Ectodermal cell (in vitro differentiated cells): ENCODE measurements at regions not wholly inside any gene's neighbourhood (a gene's known extent, or its start where the extent isn't known, plus 50 kb on each side); places are given as distances from the start of the nearest gene placed in this dataset.

Experiments
- H3K27ac ChIP-seq: 2 replicates; pipeline ENCODE4 v1.7.0; 2013; ENCODE audit warnings: mild to moderate bottlenecking, low read depth, low read length; ENCODE audit not compliant: insufficient read depth, poor library complexity, severe bottlenecking
- H3K27me3 ChIP-seq: 2 replicates; pipeline ENCODE4 v1.7.0; 2013; ENCODE audit warnings: mild to moderate bottlenecking, low read length; ENCODE audit not compliant: insufficient read depth, control insufficient read depth, poor library complexity, severe bottlenecking
- H3K36me3 ChIP-seq: one replicate; pipeline ENCODE4 v1.7.0; 2013; ENCODE audit warnings: low read length; ENCODE audit not compliant: control insufficient read depth, insufficient read depth
- H3K4me1 ChIP-seq: one replicate; pipeline ENCODE4 v1.7.0; 2013; ENCODE audit warnings: low read length; ENCODE audit not compliant: control insufficient read depth, insufficient read depth
- H3K4me3 ChIP-seq: 2 replicates; pipeline ENCODE4 v1.7.0; 2013; ENCODE audit warnings: low read depth, low read length, control low read depth; ENCODE audit not compliant: insufficient read depth
- H3K9me3 ChIP-seq: 2 replicates; pipeline ENCODE4 v1.7.0; 2013; ENCODE audit warnings: mild to moderate bottlenecking, low read length, moderate library complexity; ENCODE audit not compliant: control insufficient read depth
- WGBS, 2 experiments: methylation state at CpG; one replicate each; pipeline ENCODE4 v1.1.7; 2013; ENCODE audit warnings: missing lambda C conversion rate in 2 of 2; 5-methylcytosine and 5-hydroxymethylcytosine counted together

GRCh38 chr17:31674305-31674704, 184.7 kb downstream of the COPRS start:
- H3K4me3 ChIP-seq = no peak overlapping the region

GRCh38 chr17:31673076-31673475, 186.0 kb downstream of the COPRS start:
- no peaks in the 10 kb centered on the region for H3K9me3 ChIP-seq
- H3K27me3 ChIP-seq = no peaks in the 10 kb centered on the region
- no peak overlapping the region for H3K4me3 ChIP-seq
- WGBS, 2 experiments = 81 to 89% methylated on average over 8 of the region's 8 CpGs
- H3K4me1 ChIP-seq = no peaks in the 10 kb centered on the region
- H3K36me3 ChIP-seq = no peaks in the 10 kb centered on the region
- no peak overlapping the region for H3K27ac ChIP-seq

More at GRCh38 chr17:31674305-31674704, 184.7 kb downstream of the COPRS start:
- no peaks in the 10 kb centered on the region for H3K9me3 ChIP-seq
- no peaks in the 10 kb centered on the region for H3K36me3 ChIP-seq
- WGBS, 2 experiments = 93% methylated on average over 8 of the region's 8 CpGs
- H3K27me3 ChIP-seq = no peaks in the 10 kb centered on the region
- no peak overlapping the region for H3K27ac ChIP-seq
- H3K4me1 ChIP-seq = no peaks in the 10 kb centered on the region

- no peaks in the 10 kb centered on the region for H3K4me1 ChIP-seq
- no peaks in the 10 kb centered on the region for H3K27me3 ChIP-seq
- no peaks in the 10 kb centered on the region for H3K9me3 ChIP-seq
- WGBS, 2 experiments = 74 to 76% methylated on average over 7 of the region's 7 CpGs
- H3K4me3 ChIP-seq = no peak overlapping the region
- no peaks in the 10 kb centered on the region for H3K36me3 ChIP-seq
- no peak overlapping the region for H3K27ac ChIP-seq
Observed at GRCh38 chr17:31672161-31672819, 186.8 kb downstream of the COPRS start.

- 84 to 92% methylated on average over 2 of the region's 2 CpGs for WGBS, 2 experiments
- no peak overlapping the region for H3K27ac ChIP-seq
- H3K36me3 ChIP-seq = no peaks in the 10 kb centered on the region
- no peaks in the 10 kb centered on the region for H3K9me3 ChIP-seq
- H3K4me3 ChIP-seq = no peak overlapping the region
- H3K27me3 ChIP-seq = no peaks in the 10 kb centered on the region
- no peaks in the 10 kb centered on the region for H3K4me1 ChIP-seq
Observed at GRCh38 chr17:31663576-31663975, 195.5 kb downstream of the COPRS start.

- no peak overlapping the region for H3K4me3 ChIP-seq
- H3K27ac ChIP-seq = no peak overlapping the region
- 88 to 95% methylated on average over 3 of the region's 3 CpGs for WGBS, 2 experiments
- H3K9me3 ChIP-seq = no peaks in the 10 kb centered on the region
- H3K27me3 ChIP-seq = no peaks in the 10 kb centered on the region
- no peaks in the 10 kb centered on the region for H3K36me3 ChIP-seq
- H3K4me1 ChIP-seq = no peaks in the 10 kb centered on the region
Observed at GRCh38 chr17:31660684-31661083, 198.4 kb downstream of the COPRS start.

- Histone ChIP-seq H3K4me1 (no peaks in the 10 kb centered on the region), H3K9me3 (no peaks in the 10 kb centered on the region), H3K27me3 (no peaks in the 10 kb centered on the region), H3K27ac (no peak overlapping the region), H3K4me3 (no peak overlapping the region), H3K36me3 (no peaks in the 10 kb centered on the region)
- 94% methylated on average over 4 of the region's 4 CpGs for WGBS, 2 experiments
Observed at GRCh38 chr17:31657876-31658275, 201.2 kb downstream of the COPRS start.

- Histone ChIP-seq H3K27me3 (no peaks in the 10 kb centered on the region), H3K4me3 (no peak overlapping the region), H3K4me1 (no peaks in the 10 kb centered on the region), H3K27ac (no peak overlapping the region), H3K36me3 (no peaks in the 10 kb centered on the region), H3K9me3 (no peaks in the 10 kb centered on the region)
- 94 to 95% methylated on average over 8 of the region's 8 CpGs for WGBS, 2 experiments
Observed at GRCh38 chr17:31654936-31655335, 204.1 kb downstream of the COPRS start.

GRCh38 chr17:31653691-31654090, 205.4 kb downstream of the COPRS start:
- H3K4me3 ChIP-seq = no peak overlapping the region
- no peaks in the 10 kb centered on the region for H3K27me3 ChIP-seq
- 79 to 80% methylated on average over 6 of the region's 6 CpGs for WGBS, 2 experiments
- H3K27ac ChIP-seq = no peak overlapping the region
- no peaks in the 10 kb centered on the region for H3K36me3 ChIP-seq
- no peaks in the 10 kb centered on the region for H3K4me1 ChIP-seq
- H3K9me3 ChIP-seq = no peaks in the 10 kb centered on the region

- H3K4me1 ChIP-seq = no peaks in the 10 kb centered on the region
- H3K27ac ChIP-seq = no peak overlapping the region
- no peaks in the 10 kb centered on the region for H3K9me3 ChIP-seq
- WGBS, 2 experiments = 90 to 94% methylated on average over 5 of the region's 5 CpGs
- H3K36me3 ChIP-seq = no peaks in the 10 kb centered on the region
- no peaks in the 10 kb centered on the region for H3K27me3 ChIP-seq
- no peak overlapping the region for H3K4me3 ChIP-seq
Observed at GRCh38 chr17:31650756-31651520, 208.1 kb downstream of the COPRS start.

- no peaks in the 10 kb centered on the region for H3K4me1 ChIP-seq
- WGBS, 2 experiments = 88 to 95% methylated on average over 3 of the region's 3 CpGs
- no peak overlapping the region for H3K4me3 ChIP-seq
Observed at GRCh38 chr17:31649302-31649701, 209.7 kb downstream of the COPRS start.

More at GRCh38 chr17:31649302-31649701, 209.7 kb downstream of the COPRS start:
- H3K36me3 ChIP-seq = no peaks in the 10 kb centered on the region
- H3K9me3 ChIP-seq = no peaks in the 10 kb centered on the region
- H3K27me3 ChIP-seq = no peaks in the 10 kb centered on the region
- no peak overlapping the region for H3K27ac ChIP-seq
